HFFc6 (cell line): ENCODE measurements at regions not wholly inside any gene's neighbourhood (a gene's known extent, or its start where the extent isn't known, plus 50 kb on each side); places are given as distances from the start of the nearest gene placed in this dataset.

ENCODE experiments used
- DNase-seq: peaks from one replicate; pipeline ENCODE4 v3.0.0-alpha.2; 2018
- H3K27ac Mint-ChIP-seq: 2 replicates; pipeline ENCODE4 v1.8.0; 2020; ENCODE audit warnings: mild to moderate bottlenecking, mixed read lengths
- H3K27me3 Mint-ChIP-seq: 2 replicates; pipeline ENCODE4 v1.8.0; 2021; ENCODE audit warnings: mild to moderate bottlenecking, moderate library complexity, mixed read lengths; ENCODE audit not compliant: insufficient read depth
- H3K36me3 Mint-ChIP-seq: 2 replicates; pipeline ENCODE4 v1.8.0; 2021; ENCODE audit warnings: low read depth, mixed read lengths
- H3K4me1 Mint-ChIP-seq: 2 replicates; pipeline ENCODE4 v1.8.0; 2020; ENCODE audit warnings: low read depth, mixed read lengths
- H3K4me3 Mint-ChIP-seq: 2 replicates; pipeline ENCODE4 v1.8.0; 2020; ENCODE audit warnings: mild to moderate bottlenecking, moderate library complexity, mixed read lengths
- H3K9me3 Mint-ChIP-seq: 2 replicates; pipeline ENCODE4 v1.8.0; 2020; ENCODE audit warnings: mild to moderate bottlenecking, mixed read lengths
- CTCF ChIP-seq: fragments of 200-600 bp; sonication (generic); IDR thresholded peaks from 2 replicates; pipeline ENCODE4 v1.5.0; 2021; ENCODE audit warnings: antibody characterized with exemption, mild to moderate bottlenecking

GRCh38 chr15:87345961-87346360 lies 910.6 kb downstream of the NTRK3 start:
- DNase-seq: no peak
- no peaks in the 10 kb centered on the region for H3K9me3 Mint-ChIP-seq
- no peaks in the 10 kb centered on the region for H3K36me3 Mint-ChIP-seq
- no peak for TF ChIP-seq CTCF
- H3K4me1 Mint-ChIP-seq: peaks cover 27% of the 10 kb centered on the region
- H3K27me3 Mint-ChIP-seq: no peaks in the 10 kb centered on the region
- no peak overlapping the region for H3K27ac Mint-ChIP-seq
- no peak overlapping the region for H3K4me3 Mint-ChIP-seq

GRCh38 chr15:87343966-87344365 lies 912.6 kb downstream of the NTRK3 start:
- Mint-ChIP-seq H3K27ac (no peak overlapping the region), H3K9me3 (no peaks in the 10 kb centered on the region), H3K27me3 (no peaks in the 10 kb centered on the region; the same call in 1 of the 2 replicates), H3K36me3 (no peaks in the 10 kb centered on the region), H3K4me3 (no peak overlapping the region), H3K4me1 (peaks cover 18% of the 10 kb centered on the region)
- no peak for DNase-seq
- no peak for TF ChIP-seq CTCF

- no peaks in the 10 kb centered on the region for H3K36me3 Mint-ChIP-seq
- no peaks in the 10 kb centered on the region for H3K9me3 Mint-ChIP-seq
- H3K4me3 Mint-ChIP-seq: no peak overlapping the region
- no peak overlapping the region for H3K27ac Mint-ChIP-seq
- no peaks in the 10 kb centered on the region; the same call in none of the 2 replicates for H3K27me3 Mint-ChIP-seq
- DNase-seq: no peak
- H3K4me1 Mint-ChIP-seq: no peaks in the 10 kb centered on the region
- no peak for TF ChIP-seq CTCF
These were observed 916.2 kb downstream of the NTRK3 start for GRCh38 chr15:87340370-87340769.

GRCh38 chr15:87326269-87326668 lies 930.3 kb downstream of the NTRK3 start:
- Mint-ChIP-seq H3K9me3 (no peaks in the 10 kb centered on the region), H3K27me3 (no peaks in the 10 kb centered on the region), H3K4me1 (peaks cover 14% of the 10 kb centered on the region), H3K36me3 (no peaks in the 10 kb centered on the region), H3K4me3 (no peak overlapping the region), H3K27ac (peak overlapping the region; percentile 3; the same call in 1 of the 2 replicates)
- no peak for TF ChIP-seq CTCF
- peak; percentile 17 for DNase-seq

- Mint-ChIP-seq H3K9me3 (no peaks in the 10 kb centered on the region), H3K27ac (no peak overlapping the region), H3K36me3 (no peaks in the 10 kb centered on the region), H3K4me3 (no peak overlapping the region), H3K27me3 (peaks cover 2% of the 10 kb centered on the region; the same call in 1 of the 2 replicates), H3K4me1 (peaks cover 14% of the 10 kb centered on the region)
- TF ChIP-seq CTCF: no peak
- DNase-seq: no peak
These were observed 933.7 kb downstream of the NTRK3 start for GRCh38 chr15:87322870-87323269.

GRCh38 chr15:87322265-87322664 lies 934.3 kb downstream of the NTRK3 start:
- H3K27ac Mint-ChIP-seq: no peak overlapping the region
- H3K4me1 Mint-ChIP-seq: peaks cover 14% of the 10 kb centered on the region
- H3K36me3 Mint-ChIP-seq: no peaks in the 10 kb centered on the region
- no peaks in the 10 kb centered on the region for H3K9me3 Mint-ChIP-seq
- TF ChIP-seq CTCF: no peak
- H3K27me3 Mint-ChIP-seq: peaks cover 2% of the 10 kb centered on the region; the same call in 1 of the 2 replicates
- no peak overlapping the region for H3K4me3 Mint-ChIP-seq
- DNase-seq: no peak
